NCI-H2171 (cell line): ENCODE measurements at regions not wholly inside any gene's neighbourhood (a gene's known extent, or its start where the extent isn't known, plus 50 kb on each side); places are given as distances from the start of the nearest gene placed in this dataset.

Experiments
- DNase-seq: peaks from one replicate; lab custom pipeline; 2025; lab: John Stamatoyannopoulos, UW

DNA sequence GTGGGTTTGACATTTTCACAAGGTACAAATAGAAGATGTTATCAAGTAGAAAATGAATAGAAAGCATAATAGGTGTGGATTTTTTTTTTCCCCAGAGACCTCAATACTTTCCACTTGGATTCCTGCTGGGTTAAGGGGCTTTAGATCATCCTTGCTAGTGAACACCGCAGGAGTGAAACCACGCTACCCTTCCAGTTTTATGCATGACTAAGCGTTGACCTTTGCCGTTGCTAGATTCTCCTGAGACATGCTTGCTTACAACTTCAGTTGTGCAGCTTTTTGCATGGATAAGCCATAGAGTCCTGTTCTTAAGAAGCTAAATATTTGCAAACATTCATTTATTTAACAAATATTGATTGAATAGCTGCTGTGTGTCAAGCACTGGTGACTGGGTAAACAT lies 299.7 kb upstream of the LMCD1 start:
- DNase-seq: no peak

DNA sequence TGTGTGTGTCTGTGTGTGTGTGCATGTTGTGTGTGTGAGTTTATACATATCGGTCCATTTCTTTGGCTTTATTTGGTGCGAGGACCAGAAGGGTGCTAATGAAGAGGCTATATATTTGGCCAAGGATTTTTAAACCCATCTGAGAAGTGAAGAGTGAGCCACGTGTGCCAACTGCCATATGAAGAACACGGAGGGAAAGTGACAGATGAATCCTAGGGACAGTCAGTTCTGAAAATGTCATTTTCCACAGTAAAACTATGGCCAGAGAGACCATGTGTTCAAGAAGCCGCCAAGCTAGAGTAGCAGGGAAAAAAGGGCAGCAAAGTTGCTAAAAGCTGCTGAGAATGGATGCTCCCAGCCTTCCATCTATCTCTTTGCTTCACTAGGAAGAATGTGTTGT lies 297.3 kb upstream of the LMCD1 start:
- no peak for DNase-seq

DNA sequence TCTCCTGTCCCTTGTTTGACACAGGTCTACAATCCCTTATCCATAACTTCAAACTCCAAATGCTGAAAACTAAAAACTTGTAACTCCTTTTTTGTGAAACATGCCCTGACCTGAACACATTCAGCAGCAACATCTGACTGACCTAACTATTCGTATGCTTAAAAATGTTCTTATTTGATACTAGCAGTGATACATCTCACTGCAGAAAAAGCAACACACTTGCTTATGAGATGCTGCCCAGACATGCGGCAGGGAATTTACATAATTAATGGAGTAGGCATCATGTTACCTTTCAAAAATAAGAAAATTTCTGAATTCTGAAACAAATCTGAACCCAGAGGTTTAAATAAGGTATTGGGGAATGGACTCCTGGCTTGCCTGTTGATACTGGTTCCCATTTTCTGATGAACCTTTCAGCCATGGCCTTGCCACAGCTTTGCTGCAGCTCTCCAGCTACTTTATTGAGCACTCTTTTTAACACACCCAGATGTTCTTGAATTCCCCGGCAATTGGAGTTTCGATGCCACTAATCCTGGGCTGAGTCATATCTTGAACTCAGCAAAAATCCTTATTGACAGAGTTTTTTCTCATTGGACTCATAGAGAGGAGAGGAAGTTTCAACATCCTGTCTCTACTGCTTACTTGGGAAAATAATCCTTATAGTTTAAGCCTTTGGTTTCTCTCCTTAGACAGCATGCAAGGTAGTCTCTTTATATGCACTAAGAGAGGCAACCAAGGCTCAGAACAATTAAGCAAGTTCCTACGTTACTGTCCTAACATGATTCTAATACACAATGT lies 296.6 kb upstream of the LMCD1 start:
- no peak for DNase-seq

DNA sequence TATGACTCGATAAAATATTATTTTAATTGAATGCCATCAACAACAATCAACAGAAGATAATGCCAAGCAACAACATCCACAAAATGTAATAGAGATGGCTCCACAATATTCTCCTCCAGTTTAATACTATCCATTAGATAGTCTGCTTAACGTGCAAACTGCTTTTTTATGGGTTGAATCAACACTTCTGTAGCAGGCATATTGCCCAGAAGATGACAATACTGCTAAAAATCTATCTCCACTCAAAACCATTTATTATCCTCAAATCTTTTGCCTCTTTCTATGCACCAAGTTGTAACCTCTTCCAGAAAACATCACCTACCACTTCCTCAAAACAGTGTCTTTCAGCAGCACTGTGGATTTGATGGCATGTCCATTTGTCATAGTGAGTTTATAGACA lies 295.7 kb upstream of the LMCD1 start:
- no peak for DNase-seq

DNA sequence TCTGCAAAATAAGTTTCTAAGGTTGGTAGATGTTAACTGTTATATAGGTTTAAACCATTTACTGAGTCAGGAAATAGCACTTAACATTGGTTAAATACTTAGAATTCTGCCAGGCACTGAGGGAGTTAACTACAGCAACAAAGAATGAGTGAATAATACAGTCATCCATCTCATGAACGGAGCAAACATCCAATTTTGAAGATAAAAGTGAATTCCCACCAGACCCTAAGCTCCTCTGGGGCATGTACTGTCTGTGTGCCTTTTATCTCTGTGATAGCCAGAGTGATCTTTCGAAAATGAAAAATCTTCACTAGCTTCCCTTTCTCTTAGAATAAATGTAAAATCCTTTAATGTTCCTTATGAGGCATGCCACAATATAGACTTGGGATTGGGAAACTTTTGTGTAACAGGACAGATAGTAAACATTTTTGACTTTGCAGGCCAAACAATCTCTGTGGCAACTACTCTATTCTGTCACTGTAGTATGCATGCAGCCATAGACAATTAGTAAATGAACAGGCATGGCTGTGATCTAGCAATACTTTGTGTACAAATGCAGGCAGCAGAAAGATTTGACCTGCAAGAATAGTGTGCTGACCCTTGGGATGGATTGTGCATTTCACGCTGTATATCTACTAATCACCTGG lies 294.5 kb upstream of the LMCD1 start:
- DNase-seq: no peak

DNA sequence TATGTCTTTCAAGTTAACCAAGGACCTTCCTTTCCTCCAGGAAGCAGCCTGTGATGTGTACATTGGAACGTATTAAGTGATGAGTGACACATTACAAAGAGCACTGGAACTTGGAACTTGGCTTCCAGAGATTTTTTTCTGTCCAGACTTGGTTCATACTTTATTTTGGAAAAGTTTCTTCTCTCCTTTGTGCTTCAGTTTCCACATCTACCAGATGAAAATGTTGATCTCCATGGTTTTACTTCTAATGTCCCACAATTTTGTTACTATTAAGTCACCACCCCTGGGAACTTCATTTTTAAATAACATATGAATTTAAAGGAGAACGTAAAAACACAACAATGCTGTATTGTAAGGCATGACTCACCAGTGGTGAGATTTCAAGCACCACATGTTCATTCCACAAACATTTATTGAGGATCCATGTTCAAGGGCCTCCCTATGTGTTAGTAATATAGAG lies 290.7 kb upstream of the LMCD1 start:
- no peak for DNase-seq

DNA sequence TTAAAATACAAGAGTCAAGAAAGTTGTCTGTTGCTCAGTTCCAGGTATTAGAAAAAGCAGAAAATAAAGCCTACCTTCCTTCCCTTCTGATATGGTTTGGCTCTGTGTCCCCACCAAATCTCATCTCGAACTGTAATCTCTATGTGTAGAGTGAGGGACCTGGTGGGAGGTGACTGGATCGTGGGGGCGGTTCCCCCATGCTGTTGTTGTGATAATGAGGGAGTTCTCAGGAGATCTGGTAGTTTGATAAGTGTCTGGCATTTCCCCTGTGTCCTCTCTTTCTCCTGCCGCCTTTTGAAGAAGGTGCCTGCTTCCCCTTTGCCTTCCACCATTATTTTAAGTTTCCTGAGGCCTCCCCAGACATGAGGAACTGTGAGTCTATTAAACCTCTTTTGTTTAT lies 288.8 kb upstream of the LMCD1 start:
- DNase-seq: no peak

DNA sequence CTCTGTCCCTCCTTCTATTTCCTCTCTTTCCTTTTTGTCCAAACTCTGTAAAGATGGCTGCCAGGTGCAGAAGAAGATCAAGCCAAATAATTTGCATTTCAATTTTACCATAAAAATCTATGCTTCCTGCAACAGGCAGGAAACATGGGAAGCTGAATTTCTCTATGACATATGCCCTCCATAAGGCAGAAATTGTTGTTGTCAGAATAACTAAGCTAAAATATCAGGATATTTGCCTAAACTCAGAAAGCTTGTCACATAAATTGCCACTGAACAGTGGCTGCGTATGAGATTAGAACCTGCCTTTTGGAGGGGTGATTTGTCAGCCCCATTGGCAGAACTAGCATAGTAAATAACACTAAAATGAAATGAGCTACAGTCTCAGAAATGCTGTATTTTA lies 288.3 kb upstream of the LMCD1 start:
- DNase-seq: no peak

DNA sequence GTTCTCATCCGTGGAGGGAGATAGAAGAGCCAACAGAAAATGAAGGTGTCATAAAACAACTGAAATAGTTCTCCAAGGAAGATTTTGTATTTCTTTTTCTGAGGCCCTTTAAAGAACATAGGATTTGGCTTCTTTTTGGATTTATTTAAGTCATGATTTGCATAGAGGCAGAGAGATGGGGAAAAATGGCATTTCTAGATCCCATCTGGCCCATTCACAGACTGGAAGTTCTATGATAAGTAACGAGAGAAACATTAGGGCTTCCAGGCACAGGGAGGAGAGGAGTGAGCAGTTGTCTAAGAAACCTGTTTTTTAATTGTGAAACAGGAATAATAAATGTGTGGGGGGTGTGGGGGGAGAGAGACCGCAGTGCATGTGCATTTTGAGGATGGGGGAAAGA lies 285.8 kb upstream of the LMCD1 start:
- DNase-seq: no peak

DNA sequence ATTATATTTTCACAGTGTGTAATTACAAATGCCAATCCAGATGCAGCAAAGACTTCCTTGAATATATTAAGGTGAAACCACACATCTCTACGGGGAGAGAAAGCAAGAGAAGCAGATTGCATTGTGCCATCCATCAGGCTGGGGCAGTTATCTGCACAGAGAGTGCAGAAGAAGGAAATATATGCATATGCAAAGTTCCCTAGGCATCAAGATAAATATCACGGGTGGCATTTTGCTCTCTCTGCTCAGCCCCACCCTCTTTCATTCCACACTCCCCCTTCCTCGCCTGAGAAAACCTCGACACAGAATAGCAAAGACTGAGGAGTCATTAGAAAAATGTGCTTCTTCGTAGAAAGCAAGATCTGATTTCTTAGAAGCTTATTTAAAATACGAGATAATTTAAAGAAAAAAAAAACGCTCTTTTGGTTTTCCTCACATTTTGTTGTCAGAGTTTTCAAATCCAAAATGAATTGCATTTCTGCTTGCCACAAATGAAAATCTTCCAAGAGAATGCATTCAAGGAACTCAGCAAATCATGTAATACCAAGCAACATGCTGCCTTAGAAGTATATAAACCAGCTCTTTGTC lies 283.2 kb upstream of the LMCD1 start:
- DNase-seq: no peak

DNA sequence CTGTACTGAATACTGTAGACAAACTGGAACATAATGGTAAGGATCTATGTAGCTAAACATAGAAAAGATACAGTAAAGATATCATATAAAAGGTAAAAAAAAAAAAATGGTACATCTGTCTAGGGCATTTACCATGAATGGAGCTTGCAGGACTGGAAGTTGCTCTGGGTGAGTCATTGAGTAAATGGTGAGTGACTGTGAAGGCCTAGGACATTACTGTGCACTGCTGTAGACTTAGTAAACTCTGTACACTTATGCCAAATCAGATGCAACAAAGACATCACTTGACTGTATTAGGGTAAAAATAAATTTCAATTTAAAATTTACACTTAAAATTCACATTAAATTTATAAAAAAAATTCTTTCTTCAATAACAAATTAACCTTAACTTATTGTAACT lies 281.3 kb upstream of the LMCD1 start:
- DNase-seq: no peak

DNA sequence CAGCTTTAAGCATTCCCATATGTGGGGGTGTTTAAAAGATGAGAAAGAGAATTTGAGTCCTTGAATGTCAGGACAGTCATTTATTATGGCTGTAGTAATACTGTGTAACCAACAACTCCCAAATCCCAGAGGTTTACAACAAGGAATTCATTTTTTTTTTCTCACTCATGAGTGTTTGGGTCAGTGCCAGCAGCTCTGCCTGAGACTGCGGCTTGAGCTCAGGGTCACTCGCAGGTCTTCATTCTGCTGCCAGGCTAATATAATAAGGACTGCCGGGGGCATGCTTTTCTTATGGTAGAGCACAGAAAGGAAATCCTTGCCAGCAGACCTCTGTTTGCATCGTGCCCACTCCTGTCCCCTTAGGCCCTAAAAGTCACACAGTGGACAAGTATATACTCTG lies 277.9 kb upstream of the LMCD1 start:
- DNase-seq: no peak

DNA sequence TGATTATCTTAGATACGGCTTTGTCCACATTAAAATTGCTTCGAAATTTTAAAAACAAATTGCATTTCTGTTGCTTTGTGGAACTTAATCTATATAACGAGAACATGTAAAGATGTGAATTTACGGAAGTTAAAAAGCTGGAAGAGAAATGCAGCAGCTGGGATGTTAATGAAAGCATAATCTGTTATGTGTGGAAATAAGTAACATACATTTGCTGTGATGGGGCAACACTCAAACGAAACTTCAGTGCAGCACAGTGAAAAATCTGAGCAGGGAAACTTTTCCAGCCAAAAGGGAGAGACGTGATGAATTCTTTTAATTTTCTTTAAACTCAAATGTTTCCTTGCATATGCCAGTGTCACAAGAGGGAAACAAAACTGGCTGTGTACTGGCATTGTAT lies 276.7 kb upstream of the LMCD1 start:
- no peak for DNase-seq

DNA sequence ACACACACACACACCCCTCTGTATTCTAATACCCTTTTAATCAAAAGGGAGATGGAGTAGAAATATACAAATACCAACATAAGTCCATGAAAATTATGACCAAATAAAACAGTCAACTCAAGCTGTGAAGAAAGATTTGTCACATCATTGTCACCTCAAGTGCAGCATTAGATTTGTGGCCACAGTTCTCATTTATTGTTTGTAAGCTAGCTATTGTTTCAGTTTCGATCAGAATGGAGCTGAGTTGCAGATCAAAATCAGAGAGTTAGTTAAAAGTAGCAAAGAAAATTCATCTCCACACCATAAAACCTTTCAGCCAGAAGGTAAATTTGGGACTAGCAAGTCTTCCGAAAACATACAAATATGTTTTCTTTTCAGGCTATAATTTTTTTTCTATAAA lies 267.7 kb upstream of the LMCD1 start:
- DNase-seq: no peak

DNA sequence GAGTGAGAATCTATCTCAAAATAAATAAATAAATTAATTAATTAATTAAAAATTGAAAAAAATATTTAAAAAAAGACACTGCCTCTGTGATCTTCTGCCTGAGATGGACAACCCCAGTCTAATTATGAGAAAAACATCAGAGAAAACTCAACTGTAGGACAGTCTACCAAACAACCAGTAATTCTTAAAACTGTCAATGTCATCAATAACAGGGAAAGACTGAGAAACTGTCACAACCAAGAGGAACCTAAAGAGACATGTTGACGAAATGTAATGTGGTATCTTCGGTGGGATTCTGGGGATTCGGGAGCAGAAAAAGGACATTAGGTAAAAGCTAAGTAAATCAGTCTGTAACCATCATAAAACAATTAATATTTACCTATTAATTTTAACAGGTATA lies 265.4 kb upstream of the LMCD1 start:
- no peak for DNase-seq

DNA sequence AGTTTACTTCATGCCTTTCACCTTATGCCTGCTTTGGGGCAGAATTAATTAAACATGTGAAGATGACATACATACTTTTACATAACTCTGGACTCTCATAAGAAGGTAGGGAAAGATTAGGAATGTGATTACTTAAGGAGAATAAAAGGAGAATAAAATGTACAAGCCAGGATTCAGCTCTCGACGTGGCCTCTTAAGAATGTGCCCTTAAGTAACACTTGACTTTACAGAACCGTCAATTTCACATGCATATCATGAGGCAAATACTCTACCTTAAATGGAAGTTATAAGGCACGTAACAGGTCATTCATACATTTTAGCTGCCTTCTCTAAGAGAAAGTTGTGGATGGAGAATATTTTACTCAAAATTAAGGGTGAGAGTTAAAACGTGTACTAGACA lies 263.7 kb upstream of the LMCD1 start:
- no peak for DNase-seq

DNA sequence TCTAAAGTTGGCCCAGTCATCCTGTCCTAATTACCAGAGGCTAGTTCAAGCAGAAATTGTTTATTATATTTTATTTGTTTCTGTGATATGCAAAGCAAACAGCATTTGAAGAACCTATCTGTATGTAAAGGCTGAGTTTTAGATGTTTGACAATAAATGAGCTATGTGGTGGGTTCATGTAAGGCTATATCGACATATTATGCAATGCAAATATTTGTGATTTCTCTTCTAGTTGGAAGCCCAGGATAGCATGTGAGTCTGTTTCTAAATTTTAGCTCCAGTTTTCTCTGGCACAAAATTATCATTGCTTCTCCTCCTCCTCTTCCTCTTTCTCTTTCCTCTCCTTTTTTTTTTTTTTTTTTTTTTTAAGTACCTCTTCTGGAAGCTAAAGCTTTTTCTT lies 263.2 kb upstream of the LMCD1 start:
- no peak for DNase-seq

DNA sequence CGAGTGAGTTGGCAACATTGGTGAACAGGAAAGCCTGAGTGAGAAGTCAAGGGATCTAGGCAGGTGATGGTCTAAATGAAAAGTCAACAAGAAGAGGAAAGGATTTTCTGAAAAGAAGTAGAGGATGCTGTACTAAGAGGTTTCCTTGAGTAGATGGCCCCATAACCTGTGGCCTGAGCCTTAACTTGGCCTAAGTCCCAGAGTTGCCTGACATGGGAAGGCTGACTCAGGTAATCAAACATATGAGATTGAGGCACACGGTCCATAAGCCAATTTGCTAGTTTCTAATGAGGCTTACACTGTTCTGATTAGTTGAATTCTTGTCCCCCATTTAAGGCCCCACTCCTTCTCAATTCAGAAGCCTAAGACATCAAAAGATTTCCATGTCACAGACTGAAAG lies 262.5 kb upstream of the LMCD1 start:
- DNase-seq: no peak

DNA sequence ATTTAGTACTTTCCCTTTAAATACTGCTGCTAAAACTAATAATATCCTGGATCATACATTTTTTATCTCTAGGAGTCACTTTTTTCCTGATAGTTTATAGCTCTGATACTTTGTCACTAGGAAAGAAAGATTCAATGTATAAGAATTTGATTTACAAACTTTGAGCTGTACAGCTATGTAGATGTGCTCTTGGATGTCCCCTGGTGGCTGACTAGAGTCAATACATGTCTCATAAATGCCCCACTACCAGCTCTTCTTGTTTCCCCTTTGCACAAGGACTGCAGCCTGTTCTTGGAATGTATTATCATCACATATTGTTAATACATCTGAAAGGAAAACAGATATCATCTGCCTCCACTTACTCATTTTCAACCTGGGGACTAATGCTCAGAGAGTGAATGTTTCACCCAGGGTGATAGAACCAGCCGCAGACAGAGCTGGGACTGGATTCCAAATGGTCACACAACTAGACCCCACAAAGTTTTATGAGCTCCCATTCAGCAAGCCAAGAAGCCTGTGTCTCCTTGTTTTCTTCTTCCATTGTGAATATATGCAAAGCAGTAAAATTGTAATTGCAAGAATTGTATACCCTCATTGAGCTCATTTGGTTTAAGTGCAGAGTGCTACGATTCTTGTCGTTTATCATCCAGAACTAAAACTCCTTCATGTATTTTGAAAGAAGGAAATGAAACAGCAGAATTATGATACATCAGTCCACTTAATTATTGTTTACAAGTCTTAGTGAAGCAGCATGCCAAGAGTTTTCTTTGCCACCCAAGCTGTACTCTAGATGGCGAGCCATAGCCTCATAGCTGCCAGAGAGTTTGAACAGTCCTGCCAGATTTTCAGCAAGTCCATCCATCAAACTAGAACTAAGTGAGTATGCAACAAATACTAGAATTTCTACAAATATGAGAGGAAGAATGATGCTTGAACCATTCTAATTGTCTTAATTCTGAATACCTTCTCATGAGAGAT lies 261.6 kb upstream of the LMCD1 start:
- peak; percentile 1 for DNase-seq

DNA sequence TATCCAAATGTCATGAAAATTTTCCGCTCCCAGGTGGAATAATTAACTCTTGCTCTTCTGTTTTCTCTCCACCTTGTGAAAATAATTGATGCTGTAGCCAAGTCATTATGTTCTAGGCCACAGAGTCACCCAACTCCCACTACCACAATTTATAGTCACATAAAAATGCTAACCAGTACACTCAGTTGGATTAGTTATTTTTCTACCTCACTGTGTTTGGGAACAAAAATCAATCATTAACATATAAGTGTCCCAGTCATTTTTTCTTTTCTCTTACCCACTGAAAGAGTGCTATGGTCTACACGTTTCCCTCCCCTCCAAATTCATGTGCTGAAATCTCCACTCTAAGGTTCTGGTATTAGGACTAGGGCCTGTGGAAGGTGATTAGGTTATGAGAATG lies 255.6 kb upstream of the LMCD1 start:
- DNase-seq: no peak

DNA sequence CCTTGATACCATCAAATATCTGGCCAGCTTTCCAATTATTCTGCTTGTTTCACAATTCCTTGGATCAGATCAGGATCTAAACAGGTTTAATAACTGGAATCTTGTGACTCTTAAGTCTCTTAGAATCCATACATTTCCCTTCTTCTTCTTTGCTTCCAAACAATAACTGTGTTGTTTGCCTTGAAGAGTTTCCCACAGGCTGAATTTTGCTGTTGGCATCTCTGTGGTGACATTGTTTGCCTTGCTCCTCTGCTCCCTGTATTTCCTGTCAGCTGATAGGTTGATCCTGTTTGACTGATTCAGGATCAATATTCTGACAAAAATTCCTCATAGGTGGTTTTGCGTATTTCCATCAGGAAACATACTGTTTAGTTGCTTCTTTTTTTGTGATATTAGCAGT lies 248.4 kb upstream of the LMCD1 start:
- DNase-seq: no peak

DNA sequence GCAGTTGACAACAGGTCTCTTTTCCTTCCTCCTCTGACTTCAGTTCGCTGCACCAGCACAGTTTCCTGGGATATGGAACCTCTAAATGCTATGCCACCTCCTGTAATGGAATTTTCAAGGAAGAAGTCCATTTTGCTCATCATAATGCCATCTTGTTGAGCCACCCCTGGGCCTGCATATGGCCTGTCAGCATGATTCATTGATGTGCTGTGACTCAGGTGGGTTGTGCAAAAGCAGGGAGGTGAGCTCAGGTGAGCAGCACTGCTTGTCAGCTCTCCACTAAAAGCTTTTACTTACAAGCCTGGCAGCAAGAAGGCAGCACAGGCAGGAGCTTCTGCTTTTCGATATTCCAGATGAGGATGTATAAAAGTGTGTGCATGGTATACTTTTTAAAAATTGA lies 247.1 kb upstream of the LMCD1 start:
- DNase-seq: no peak
